GM12878 (cell line): ENCODE measurements at regions not wholly inside any gene's neighbourhood (a gene's known extent, or its start where the extent isn't known, plus 50 kb on each side); places are given as distances from the start of the nearest gene placed in this dataset.

Experiments used
- ATF7 ChIP-seq: fragments of 450-650 bp; IDR thresholded peaks from 2 replicates; pipeline ENCODE4 v1.6.1; 2016; ENCODE audit warnings: low read depth, mild to moderate bottlenecking
- CREB1 ChIP-seq: IDR thresholded peaks from 2 replicates; pipeline ENCODE4 v1.6.1; 2012; ENCODE audit warnings: low read depth, mild to moderate bottlenecking, inconsistent platforms
- ETV6 ChIP-seq, 2 experiments: fragments of 450-650 bp in 1 of 2; IDR thresholded peaks in 1 of 2; conservative IDR thresholded peaks in 1 of 2; 2 replicates each; pipeline ENCODE4 v1.6.1; 2014; ENCODE audit warnings: antibody characterized with exemption in 1 of 2, borderline replicate concordance in 1 of 2, low read depth in 1 of 2, mild to moderate bottlenecking in 1 of 2, moderate library complexity in 1 of 2
- MTA3 ChIP-seq: IDR thresholded peaks from 2 replicates; pipeline ENCODE4 v1.6.1; 2012; ENCODE audit warnings: low read length, inconsistent platforms, borderline replicate concordance
- RAD21 ChIP-seq: IDR thresholded peaks from 2 replicates; pipeline ENCODE4 v1.6.1; 2011; ENCODE audit warnings: mild to moderate bottlenecking, low read depth, low read length, moderate library complexity; ENCODE audit not compliant: insufficient read depth
- REST ChIP-seq: IDR thresholded peaks from 2 replicates; pipeline ENCODE4 v1.6.1; 2012; ENCODE audit warnings: mild to moderate bottlenecking, low read depth, low read length
- TAF1 ChIP-seq: IDR thresholded peaks from 2 replicates; pipeline ENCODE4 v1.6.1; 2011; ENCODE audit warnings: mild to moderate bottlenecking, low read depth, low read length, borderline replicate concordance
- TF ChIP-seq, protein P1 (sequence below): IDR thresholded peaks from 2 replicates; pipeline ENCODE4 v1.6.1; 2012; ENCODE audit warnings: low read depth, low read length, improper control_type of control experiment

DNA sequence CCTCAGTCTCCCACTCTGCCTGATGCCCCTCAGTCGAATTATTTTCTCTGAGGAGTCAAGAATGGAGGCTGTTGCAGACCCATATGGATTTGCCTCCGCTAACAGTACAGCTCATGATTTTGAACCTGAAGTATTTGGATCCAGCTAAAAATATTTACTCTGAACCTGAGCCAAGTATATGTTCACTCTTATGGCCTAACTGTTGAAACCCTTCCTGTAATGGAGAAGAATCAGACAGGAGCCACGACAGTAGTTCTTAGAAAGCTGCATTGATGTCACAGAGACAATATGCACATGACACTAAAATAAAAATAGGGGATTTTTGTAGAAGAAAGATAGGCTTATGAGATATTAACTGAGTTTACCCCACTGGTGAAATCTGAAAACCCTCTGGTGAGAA is 1128.3 kb upstream of the FLRT2 start:
- TF ChIP-seq MTA3 (no peak), ATF7 (no peak), CREB1 (no peak), RAD21 (no peak), ETV6 (conservative IDR thresholded peaks at IDR 0.05 in 1 of 2, IDR thresholded peaks at IDR 0.05 in 1 of 2; ENCODE audit: borderline replicate concordance in 1 of 2, low read depth in 1 of 2) (no peak), TAF1 (no peak), REST (no peak)
- TF ChIP-seq, protein P1, sequence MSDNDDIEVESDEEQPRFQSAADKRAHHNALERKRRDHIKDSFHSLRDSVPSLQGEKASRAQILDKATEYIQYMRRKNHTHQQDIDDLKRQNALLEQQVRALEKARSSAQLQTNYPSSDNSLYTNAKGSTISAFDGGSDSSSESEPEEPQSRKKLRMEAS = no peak
